ENCODE measurements at regions not wholly inside any gene's neighbourhood (a gene's known extent, or its start where the extent isn't known, plus 50 kb on each side); places are given as distances from the start of the nearest gene placed in this dataset.

DNA sequence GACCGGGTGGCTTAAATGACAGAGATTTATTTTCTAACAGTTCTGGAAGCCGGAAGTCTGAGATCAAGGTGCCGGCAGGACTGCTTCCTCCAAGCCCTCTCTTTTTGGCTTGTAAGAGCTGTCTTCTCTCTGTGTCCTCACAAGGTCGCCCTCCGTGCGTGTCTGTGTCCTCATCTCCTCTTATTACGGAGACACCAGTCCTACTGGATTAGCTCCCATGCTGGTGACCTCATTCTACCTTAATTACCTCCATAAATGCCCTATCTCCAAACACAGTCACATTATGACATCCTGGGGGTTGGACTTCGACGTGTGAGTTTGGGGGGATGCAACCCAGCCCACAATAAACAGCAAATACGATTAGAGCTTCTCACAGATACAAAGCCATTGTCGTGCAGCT is 161.5 kb downstream of the FOXL1 start:
- TF ChIP-seq, protein P1, sequence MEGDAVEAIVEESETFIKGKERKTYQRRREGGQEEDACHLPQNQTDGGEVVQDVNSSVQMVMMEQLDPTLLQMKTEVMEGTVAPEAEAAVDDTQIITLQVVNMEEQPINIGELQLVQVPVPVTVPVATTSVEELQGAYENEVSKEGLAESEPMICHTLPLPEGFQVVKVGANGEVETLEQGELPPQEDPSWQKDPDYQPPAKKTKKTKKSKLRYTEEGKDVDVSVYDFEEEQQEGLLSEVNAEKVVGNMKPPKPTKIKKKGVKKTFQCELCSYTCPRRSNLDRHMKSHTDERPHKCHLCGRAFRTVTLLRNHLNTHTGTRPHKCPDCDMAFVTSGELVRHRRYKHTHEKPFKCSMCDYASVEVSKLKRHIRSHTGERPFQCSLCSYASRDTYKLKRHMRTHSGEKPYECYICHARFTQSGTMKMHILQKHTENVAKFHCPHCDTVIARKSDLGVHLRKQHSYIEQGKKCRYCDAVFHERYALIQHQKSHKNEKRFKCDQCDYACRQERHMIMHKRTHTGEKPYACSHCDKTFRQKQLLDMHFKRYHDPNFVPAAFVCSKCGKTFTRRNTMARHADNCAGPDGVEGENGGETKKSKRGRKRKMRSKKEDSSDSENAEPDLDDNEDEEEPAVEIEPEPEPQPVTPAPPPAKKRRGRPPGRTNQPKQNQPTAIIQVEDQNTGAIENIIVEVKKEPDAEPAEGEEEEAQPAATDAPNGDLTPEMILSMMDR (conservative IDR thresholded peaks at IDR 0.05; ENCODE audit: low read length) = no peak
- no peak for TF ChIP-seq EZH2phosphoT487 (IDR thresholded peaks at IDR 0.05; ENCODE audit: borderline replicate concordance, low read depth, low read length)

All from OCI-LY7 (cell line).